WTC11 (cell line): ENCODE measurements at regions not wholly inside any gene's neighbourhood (a gene's known extent, or its start where the extent isn't known, plus 50 kb on each side); places are given as distances from the start of the nearest gene placed in this dataset.
"Not testable (repeated sequence)": the region's sequence is repeated elsewhere in the genome, so short reads cannot be mapped to it uniquely, and the experiment has no call there.

Experiments used
- ATAC-seq: fragments of 200-7000 bp; cut with Tn5 transposase; 2 replicates; pipeline ENCODE4 v1.10.0; 2021; ENCODE audit warnings: mild to moderate bottlenecking, moderate library complexity
- CTCF ChIA-PET: fragments of 300-600 bp; sonication (Branson Sonifier 250); formaldehyde crosslinking; loops from one replicate; lab custom pipeline; 2021; ENCODE audit warnings: antibody characterized with exemption; lab: Charles Lee
- POLR2A ChIA-PET: fragments of 350-600 bp; sonication (Branson Sonifier 250); formaldehyde crosslinking; loops from one replicate; lab custom pipeline; 2021; ENCODE audit warnings: antibody characterized with exemption; lab: Charles Lee
- DNase-seq: peaks from one replicate; pipeline ENCODE4 v3.0.0; 2021; ENCODE audit warnings: low spot score
- H3K27ac Mint-ChIP-seq: 2 replicates; pipeline ENCODE4 v1.8.0; 2021; ENCODE audit warnings: mixed read lengths
- H3K27me3 Mint-ChIP-seq: 2 replicates; pipeline ENCODE4 v1.8.0; 2021; ENCODE audit warnings: low read depth, mild to moderate bottlenecking, moderate library complexity, mixed read lengths
- H3K36me3 Mint-ChIP-seq: 2 replicates; pipeline ENCODE4 v1.8.0; 2021; ENCODE audit warnings: mixed read lengths
- H3K4me1 Mint-ChIP-seq: 2 replicates; pipeline ENCODE4 v1.8.0; 2022; ENCODE audit warnings: mixed read lengths
- H3K4me3 Mint-ChIP-seq: 2 replicates; pipeline ENCODE4 v1.8.0; 2021; ENCODE audit warnings: mild to moderate bottlenecking, moderate library complexity, mixed read lengths
- H3K9me3 Mint-ChIP-seq: 2 replicates; pipeline ENCODE4 v1.8.0; 2021; ENCODE audit warnings: mixed read lengths
- ATF2 ChIP-seq: sonication (generic); formaldehyde crosslinking; IDR thresholded peaks from 2 replicates; pipeline ENCODE4 v1.8.1; 2022; ENCODE audit warnings: low read depth, missing genetic modification reagents, borderline replicate concordance
- CREM ChIP-seq: sonication (generic); formaldehyde crosslinking; IDR thresholded peaks from 2 replicates; pipeline ENCODE4 v1.8.1; 2022; ENCODE audit warnings: mild to moderate bottlenecking, missing genetic modification reagents, moderate library complexity
- ELF4 ChIP-seq: sonication (generic); formaldehyde crosslinking; IDR thresholded peaks from 2 replicates; pipeline ENCODE4 v1.8.1; 2022; ENCODE audit warnings: low read depth, mild to moderate bottlenecking, moderate library complexity, missing genetic modification reagents
- FOXK1 ChIP-seq: sonication (generic); formaldehyde crosslinking; IDR thresholded peaks from 2 replicates; pipeline ENCODE4 v1.8.0; 2022; ENCODE audit warnings: mild to moderate bottlenecking, moderate library complexity, missing genetic modification reagents
- GRHL2 ChIP-seq: fragments of 250-450 bp; sonication (Bioruptor Pico); IDR thresholded peaks from 2 replicates; pipeline ENCODE4 v1.8.0; 2022; ENCODE audit warnings: mild to moderate bottlenecking, moderate library complexity; ENCODE audit not compliant: insufficient replicate concordance, severe bottlenecking
- HMGXB4 ChIP-seq: sonication (generic); formaldehyde crosslinking; IDR thresholded peaks from 2 replicates; pipeline ENCODE4 v1.8.1; 2023; ENCODE audit warnings: mild to moderate bottlenecking, moderate library complexity, missing genetic modification reagents
- NR3C1 ChIP-seq: sonication (generic); formaldehyde crosslinking; conservative IDR thresholded peaks from 2 replicates; pipeline ENCODE4 v1.8.1; 2023; ENCODE audit warnings: low read depth, mild to moderate bottlenecking, missing genetic modification reagents
- PRDM15 ChIP-seq: sonication (generic); formaldehyde crosslinking; IDR thresholded peaks from 2 replicates; pipeline ENCODE4 v1.8.0; 2022; ENCODE audit warnings: missing genetic modification reagents
- ZMAT4 ChIP-seq: fragments of 250-450 bp; sonication (Bioruptor Pico); IDR thresholded peaks from 2 replicates; pipeline ENCODE4 v1.9.0; 2021; ENCODE audit warnings: mild to moderate bottlenecking
- ZNF281 ChIP-seq: sonication (generic); formaldehyde crosslinking; IDR thresholded peaks from 2 replicates; pipeline ENCODE4 v1.8.0; 2023; ENCODE audit warnings: mild to moderate bottlenecking, missing genetic modification reagents

GRCh38 chr7:17109020-17109419, 189.4 kb upstream of the AHR start (continued):
- TF ChIP-seq GRHL2 (CRISPR knock-in tag) (no peak), ZMAT4 (no peak), ZNF281 (no peak)

GRCh38 chr7:17113770-17114169, 184.7 kb upstream of the AHR start:
- DNase-seq, CTCF ChIA-PET, POLR2A ChIA-PET, H3K4me1 Mint-ChIP-seq, H3K9me3 Mint-ChIP-seq, H3K4me3 Mint-ChIP-seq, ATAC-seq, H3K36me3 Mint-ChIP-seq, H3K27ac Mint-ChIP-seq, H3K27me3 Mint-ChIP-seq: not testable (repeated sequence)

- Mint-ChIP-seq H3K27me3 (no peaks in the 10 kb centered on the region), H3K36me3 (no peaks in the 10 kb centered on the region), H3K4me1 (peaks cover 12% of the 10 kb centered on the region), H3K9me3 (peaks cover 4% of the 10 kb centered on the region), H3K4me3 (no peak overlapping the region), H3K27ac (no peak overlapping the region)
- ChIA-PET POLR2A (no interaction called here), CTCF (no interaction called here)
- no peak for DNase-seq
- no peak for TF ChIP-seq CREM (CRISPR knock-in tag)
- TF ChIP-seq ZNF281: no peak
- no peak for TF ChIP-seq FOXK1
- TF ChIP-seq PRDM15 (CRISPR knock-in tag): no peak
- TF ChIP-seq ELF4: no peak
- no peak for TF ChIP-seq HMGXB4
- TF ChIP-seq ATF2 (CRISPR knock-in tag): no peak
- no peak for TF ChIP-seq NR3C1 (CRISPR knock-in tag)
- TF ChIP-seq ZMAT4: no peak
- no peak for ATAC-seq
Observed at GRCh38 chr7:17118412-17118811, 180.0 kb upstream of the AHR start.
